Posterior cingulate gyrus (tissue), 11 donors: ENCODE measurements at regions not wholly inside any gene's neighbourhood (a gene's known extent, or its start where the extent isn't known, plus 50 kb on each side); places are given as distances from the start of the nearest gene placed in this dataset.

Experiments
- DNase-seq, 10 donors: peaks; one replicate each; pipeline versions ENCODE4 v3.0.0 to v3.0.0-alpha.2; 2020 to 2021; ENCODE audit warnings: mixed read lengths in 3 of 10
- intact Hi-C: fragments of 100-400 bp; cut with DNase I; formaldehyde crosslinking; loops from one replicate; pipeline ENCODE4 v1.15.1; 2023

DNA sequence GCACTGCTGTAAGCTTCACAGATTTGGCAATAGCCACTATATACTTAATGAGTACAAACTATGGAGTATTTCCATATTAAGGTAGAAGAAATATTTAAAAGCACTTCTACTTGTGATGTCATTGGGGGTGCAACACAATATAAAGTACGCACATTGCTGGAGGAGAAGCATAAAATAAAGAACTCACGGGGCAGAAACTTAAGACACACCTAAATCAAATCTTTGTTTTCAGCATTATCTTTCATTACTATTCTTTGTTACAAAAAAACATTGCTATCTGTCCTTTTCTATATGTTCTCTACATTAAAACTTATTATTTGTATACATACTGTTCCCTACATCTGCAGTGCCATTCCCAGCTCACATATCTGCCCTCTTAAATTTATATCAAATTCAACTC, 93.3 kb upstream of the VPREB1 start:
- intact Hi-C loops: no loop called here
- DNase-seq: no peak

DNA sequence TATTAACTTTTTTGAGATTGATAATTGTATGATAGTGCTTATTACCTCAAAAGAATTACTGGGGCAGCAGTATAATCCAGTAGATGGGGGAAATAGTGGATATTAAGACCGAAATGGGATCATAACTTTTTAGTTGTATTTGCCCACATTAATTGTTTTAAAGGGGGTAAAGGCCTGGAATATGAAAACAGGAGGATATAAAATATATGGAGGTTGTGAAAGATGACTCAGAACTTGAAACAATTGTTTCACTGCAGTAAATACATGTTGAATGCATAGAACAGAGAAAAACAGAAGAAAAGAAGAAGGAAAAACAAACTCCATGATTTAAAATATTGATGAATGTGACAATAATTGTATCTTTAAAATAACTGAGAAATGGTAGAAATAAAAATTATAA, 94.1 kb upstream of the VPREB1 start:
- intact Hi-C loops: no loop called here
- no peak for DNase-seq

DNA sequence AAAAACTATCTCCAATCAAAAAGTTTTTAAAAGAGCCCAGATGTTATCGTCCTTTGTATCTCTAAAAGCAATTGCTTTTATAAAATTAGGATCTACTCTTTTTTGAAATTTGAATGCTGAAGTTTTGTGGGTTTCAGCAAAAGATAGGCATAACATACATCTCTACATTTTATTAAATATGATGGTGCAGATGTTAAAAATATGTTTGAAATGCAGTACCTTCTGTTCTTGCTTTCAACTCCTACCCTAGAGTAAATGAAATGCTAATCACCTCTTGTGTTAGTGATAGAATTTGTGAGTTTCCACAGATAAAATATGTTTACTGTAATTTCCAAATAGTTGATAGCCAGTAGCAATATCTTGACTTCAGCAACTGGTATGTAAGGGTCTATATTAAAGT, 95.7 kb upstream of the VPREB1 start:
- intact Hi-C loops: no loop called here
- no peak for DNase-seq

DNA sequence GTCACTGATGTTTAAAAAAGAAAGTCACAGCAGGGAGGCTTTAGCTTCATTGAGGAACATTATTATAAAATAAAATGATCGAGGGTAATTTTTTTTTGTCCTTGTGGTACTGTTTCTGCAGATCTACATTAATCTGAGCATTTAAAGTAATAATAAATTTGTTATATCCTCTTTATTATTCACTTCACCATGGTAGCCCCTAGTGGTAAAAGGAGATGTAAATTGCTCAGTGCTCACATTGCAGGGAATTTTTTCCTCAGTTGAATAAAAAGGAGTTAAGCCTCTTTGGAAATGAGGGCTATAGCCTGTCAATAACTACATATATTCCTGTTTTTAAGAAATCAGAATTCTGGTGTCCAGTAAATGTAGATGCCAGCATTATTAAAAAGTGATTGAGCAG, 99.7 kb upstream of the VPREB1 start:
- intact Hi-C loops: no loop called here
- DNase-seq: no peak

DNA sequence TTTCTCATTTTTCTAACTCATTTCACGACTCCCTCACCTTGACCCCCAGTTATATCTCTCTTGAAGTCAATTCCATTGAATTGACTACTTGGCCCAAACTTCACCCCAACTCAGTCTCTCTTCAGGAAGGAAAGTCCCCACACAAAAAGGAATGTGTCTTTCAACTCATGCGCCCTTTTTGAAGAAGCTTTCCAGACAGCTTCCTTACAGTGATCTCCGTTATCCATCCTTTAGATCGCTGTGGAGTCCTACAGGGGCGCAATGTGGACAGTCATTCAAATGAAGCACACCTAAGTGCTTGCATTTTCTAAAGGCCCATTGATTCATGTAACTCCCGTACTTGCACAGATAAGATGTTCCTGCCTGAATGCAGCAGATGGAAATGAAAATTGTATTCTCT, 101.1 kb upstream of the VPREB1 start:
- no peak for DNase-seq
- intact Hi-C loops: no loop called here

DNA sequence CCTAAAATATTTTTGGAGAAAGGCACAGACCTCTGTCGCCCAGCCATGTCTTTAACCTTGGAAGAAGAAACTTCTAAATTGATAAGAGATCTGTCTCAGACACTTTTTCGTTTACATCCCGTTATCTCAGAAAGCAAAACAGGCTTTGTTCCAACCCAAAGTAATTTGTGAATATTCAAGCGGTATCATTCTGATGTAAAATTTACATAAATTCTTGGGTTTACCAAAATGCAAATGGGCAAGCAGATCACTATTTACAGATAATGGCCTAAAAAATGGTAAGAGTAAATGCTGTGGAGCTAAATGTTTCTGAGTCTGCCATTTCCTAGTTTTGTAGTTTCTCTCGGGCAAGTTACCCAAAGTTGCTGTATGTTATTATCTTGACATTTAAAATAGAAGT, 101.9 kb upstream of the VPREB1 start:
- intact Hi-C loops: no loop called here
- DNase-seq: no peak

DNA sequence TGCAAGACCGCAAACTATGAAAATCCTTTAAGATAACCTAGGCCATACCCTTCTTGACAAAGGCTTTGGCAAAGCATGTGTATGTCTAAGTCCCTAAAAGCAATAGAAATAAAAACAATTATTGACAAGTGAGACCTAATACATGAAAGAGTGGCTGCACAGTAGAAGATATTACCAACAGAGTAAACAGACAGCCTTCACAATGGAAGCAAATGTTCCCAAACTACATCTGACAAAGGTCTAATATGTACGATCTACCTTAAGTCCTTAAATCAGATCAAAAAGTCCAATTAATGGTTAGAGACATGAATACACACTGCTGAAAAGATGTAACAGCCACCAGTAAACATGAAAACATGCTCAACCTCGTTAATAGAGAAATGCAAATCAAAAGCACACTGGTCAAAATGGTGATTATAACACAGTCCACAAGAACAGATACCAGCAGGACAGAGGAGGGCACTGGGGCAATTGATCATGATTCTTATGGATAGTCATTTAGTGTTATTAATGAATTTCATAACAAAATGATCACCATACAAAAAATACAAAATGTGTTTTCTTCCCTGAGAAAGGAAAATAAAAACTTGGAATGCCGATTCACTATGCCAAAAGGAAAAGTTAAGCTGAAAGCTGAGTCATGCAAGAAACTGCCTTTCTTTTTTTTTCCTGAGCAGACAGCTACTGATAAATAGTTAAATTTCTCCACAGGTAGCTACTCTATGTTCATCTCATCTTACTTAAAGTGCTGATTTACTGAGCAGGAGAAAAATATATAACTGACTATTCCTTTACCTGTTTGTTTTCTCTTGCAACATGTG, 102.6 kb upstream of the VPREB1 start:
- intact Hi-C loops: no loop called here

DNA sequence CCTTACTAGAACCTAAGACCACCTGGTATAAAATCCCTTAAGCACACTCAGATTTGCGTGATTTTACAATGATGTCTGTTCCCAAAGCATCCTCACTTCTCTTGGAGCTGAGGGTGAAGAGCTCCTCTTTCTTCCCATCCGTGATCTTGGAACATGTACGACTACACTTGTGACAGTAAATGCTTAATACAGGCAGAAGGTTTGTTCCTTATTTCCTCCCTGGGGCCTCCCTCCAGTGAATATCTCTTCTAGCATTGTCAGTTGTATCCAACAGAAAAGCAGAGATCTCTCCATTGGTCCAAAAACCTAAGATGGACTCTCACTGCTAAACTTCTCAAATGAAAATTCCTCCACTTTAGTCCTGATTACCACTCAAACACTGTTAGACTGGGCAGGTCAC, 103.6 kb upstream of the VPREB1 start:
- no peak for DNase-seq
- intact Hi-C loops: no loop called here

More for the DNA sequence above, 102.6 kb upstream of the VPREB1 start:
- no peak for DNase-seq

DNA sequence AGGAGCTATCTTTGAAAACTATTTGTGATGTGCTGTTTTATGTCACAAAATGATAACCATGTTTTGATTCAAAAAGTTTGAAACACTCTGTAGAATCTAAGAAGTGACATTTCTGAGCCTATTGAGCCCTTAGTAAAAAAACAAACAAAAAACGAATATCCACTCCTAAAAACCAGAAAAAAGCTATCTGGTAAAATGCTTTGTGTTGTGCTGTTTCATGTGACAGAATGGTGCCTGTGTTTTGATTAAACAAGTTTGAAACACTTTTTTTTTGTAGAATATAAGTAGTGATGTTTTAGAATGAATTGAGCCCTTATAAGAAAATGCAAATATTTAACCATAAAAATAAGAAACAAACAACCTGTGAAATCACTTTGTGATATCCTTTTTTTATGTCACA, 105.2 kb upstream of the VPREB1 start:
- DNase-seq: no peak
- intact Hi-C loops: no loop called here

DNA sequence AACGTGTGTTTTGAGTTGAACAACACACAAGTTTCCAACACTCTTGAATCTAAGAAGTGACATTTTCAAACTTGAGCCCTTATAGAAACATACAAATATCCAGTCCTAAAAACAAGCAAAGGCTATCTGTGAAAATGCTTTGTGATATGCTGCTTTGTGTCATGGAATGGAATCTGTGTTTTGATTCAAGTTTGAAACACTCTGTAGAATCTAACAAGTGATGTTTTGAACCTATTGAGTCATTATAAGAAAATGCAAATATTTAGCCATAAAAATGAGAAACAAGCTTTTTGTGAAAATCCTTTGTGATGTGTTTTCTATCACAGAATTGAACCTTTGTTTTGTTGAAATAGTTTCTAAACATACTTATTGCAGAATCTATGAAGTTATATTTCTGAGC, 105.7 kb upstream of the VPREB1 start:
- DNase-seq: no peak
- intact Hi-C loops: no loop called here

DNA sequence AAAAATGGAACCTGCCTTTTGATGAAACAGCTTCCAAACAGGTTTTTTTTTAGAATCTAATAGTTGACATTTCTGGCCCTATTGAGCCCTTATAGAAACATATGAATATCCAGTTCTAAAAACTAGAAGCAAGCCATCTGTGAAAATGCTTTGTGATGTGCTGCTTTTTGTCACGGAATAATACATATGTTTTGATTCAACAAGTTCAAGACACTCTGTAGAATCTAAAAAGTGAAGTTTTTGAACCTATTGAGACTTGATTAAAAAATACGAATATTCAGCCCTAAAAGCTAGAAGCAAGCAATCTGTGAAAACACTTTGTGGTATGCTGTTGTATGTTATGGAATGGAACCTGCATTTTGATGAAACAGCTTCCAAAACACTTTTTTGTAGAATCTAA, 106.7 kb upstream of the VPREB1 start:
- intact Hi-C loops: no loop called here
- no peak for DNase-seq

DNA sequence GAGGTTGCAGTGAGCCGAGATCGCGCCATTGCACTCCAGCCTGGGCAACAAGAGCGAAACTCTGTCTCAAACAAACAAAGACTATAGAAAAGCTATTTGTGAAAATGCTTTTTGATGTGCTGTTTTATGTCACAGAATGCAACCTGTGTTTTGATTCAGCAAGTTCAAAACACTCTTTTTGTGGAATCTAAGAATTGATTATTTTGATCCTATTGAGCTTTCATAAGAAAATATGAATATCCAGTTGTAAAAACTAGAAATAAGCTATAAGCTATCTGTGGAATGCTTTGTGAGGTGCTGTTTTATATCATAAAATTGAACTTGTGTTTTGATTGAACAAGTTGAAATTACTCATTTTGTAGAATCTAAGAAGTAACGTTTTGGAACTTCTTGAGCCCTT, 110.7 kb upstream of the VPREB1 start:
- intact Hi-C loops: no loop called here
- DNase-seq: no peak

DNA sequence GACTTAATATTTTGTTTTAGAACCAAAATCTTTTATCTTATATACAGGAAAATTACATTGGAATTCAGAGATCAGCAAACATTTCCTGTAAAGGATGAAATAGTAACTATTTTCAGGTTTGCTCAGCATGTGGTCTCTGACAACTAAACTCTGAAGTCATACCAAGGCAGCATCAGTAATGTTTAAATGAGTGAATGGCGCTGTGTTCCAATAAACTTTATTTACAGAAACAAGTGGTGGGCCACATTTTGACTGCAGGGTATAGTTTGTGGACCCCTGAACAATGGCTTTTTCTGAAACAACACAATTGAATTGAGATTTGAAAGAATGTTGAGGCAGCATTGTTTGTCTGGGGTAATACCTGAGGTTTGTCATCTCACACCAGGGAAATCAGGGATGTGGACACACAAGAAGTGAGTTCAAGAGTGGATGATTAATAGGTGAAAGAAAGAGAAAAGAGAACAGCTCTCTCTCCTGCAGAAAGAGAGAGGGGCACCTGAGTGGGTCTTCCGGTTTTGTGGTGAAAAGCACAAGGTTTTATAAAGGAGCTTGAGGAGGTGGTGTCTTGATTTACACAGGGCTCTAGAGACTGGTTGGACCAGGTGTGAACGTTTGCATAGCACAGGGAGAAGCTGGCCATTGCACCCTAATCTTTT, 113.5 kb upstream of the VPREB1 start:
- intact Hi-C loops: no loop called here
- no peak for DNase-seq

DNA sequence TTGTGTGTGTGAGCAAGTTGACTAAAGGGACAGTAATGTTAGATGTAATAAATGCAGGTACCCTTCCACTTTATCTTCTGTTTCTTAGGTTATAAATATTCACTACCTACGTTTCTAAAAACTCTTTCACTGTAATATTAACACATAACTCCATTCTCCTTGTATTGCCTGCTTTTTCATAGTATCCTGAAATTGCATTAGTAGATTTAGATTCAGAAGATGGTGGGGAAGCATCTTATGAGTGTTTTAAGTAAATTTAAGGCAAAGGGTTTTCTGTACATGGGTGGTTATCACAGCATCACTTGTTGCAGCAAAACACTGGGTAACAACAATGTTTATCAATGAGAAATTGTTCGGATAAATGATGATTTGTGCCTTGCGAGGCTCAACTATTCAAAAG, 115.2 kb upstream of the VPREB1 start:
- intact Hi-C loops: no loop called here
- DNase-seq: no peak

DNA sequence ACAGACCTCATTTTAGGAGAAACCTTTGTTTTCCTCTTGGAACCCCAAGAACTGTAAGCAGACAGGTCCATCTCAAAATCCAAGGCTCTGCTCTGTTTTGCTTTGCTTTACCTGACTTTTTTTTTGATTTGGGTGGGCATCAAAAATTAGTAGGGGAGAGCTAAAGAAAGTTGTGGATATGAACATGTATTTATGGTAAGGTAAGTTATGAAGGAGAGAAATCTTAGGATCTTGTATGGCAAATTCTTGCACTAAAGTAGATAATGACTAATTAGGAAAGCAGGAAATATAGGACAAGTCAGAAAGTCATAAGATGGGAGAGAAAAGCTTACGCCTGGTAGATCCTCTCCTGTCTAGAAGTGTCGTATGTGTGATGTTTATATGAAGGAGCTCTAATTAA, 116.1 kb upstream of the VPREB1 start:
- intact Hi-C loops: no loop called here
- DNase-seq: no peak

DNA sequence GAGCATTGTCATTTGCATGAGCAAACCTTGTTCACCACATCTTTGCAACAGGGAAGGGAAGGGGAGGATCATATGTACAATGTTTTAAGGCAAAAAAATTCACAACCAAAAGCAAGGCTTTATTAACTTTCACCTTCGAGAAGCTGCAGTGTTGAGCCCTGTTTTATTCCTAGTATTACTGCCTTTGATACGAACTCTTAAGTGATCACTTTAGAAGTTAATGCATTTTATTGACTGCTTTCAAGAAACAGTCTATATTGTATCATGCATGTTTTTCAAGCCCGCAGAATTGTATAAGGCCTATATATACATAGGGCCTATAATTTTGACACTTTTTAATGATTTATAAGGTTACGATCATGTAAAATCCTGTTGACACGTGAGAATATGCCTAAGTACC, 117.5 kb upstream of the VPREB1 start:
- DNase-seq: no peak
- intact Hi-C loops: no loop called here

DNA sequence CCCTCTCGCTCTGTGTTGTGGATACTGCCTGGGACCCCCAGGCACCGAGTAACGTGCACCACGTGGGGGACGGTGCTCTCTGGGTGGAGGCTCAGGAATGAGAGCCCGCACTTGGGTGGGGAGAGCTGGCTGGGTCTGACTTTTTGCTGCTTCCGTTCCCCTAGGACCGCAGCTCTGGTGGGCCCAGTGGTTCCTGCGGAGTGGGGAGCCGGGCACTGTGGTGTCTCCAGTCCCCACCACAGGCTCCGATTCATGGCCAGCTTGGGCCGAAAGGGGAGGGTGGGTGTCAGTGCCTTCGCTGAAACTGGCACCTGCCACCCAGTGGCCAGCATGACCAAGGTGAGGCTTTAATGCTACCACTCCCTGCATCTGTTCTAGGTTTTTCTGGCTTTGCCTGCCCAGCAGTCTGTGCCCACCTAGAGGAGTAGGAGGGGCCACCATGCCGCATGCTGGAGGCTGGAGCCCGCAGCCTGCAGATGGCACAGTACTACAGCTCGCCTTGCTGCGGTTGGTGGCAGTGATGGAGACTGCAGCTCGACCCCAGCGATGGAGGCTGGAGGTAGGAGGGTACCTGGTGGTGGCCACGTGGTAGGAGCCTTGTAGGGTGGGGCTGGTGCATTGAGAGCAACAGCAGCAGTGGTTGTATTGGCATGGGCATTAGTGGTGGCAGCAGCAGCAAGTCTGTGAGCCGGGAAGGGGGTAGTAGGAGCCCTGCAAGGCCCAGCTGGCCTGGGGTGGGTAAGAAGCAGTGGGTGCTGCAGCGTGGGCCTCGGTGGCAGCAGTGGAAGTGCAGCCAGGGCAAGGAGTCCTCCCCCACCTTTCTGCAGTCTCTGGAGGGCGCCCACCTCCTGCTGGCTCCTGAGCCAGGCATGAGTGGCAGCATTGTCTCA, 118.8 kb upstream of the VPREB1 start:
- DNase-seq: no peak
- intact Hi-C loops: no loop called here

DNA sequence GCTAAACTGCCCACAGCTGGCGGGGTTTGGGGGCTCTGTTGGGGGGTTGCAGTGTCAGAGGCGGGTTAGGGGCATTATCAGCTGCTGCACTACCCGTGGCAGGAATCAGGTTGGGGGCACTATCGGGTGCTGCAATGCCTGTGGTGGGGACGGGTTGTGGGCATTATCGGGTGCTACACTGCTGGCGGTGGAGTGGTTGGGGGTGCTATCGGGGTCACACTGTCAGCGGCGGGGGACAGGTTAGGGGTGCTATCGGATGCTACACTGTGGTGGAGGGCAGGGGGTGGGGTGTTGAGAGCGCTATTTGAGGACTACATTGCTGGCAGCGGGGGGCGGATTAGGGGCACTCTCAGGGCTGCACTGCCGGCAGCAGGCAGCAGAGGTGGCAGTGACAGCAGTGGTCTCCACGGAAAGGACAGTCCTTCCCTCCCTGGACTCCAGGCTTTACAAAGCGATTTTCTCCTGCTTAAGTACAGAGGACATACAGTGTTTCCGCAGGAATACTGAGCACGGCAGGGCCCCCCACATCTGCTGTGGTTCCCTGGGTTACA, 119.5 kb upstream of the VPREB1 start:
- DNase-seq: no peak
- intact Hi-C loops: no loop called here

DNA sequence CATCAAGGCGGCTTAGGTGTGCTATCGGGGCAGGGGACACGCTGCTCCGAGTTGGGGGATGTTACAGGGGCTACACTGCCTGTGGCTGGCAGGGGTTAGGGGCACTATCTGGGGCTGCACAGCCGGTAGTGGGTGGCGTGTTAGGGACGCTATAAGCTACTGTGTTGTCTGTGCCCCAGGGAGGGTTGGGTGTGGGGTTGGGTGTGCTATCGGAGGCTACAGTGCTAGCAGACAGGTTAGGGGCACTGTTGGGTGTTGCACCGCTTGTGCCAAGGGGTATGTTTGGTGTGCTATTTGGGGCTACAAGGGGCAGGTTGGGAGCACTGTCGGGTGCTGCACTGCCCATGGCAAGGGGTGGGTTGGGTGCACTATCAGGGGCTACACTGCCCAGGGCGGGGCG, 120.2 kb upstream of the VPREB1 start:
- intact Hi-C loops: no loop called here

DNA sequence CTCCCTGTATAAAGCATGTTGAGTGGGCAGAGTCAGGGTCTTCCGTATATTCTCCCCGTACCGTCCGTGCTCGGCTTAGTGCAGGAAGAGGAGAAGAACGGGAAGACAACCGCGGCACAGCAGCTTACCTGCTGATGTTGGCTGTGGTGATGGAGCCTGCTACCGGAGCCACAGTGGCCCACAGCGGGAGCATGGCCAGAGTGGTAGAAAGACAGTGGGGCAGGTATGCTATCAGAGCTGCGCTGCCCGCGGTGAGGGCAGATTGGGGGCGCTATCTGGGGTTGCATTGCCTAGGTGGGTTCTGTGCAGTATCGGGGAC, 120.7 kb upstream of the VPREB1 start:
- intact Hi-C loops: no loop called here
- no peak for DNase-seq

More for the DNA sequence above, 120.2 kb upstream of the VPREB1 start:
- no peak for DNase-seq
